Thyroid gland (tissue), 4 donors: ENCODE measurements at regions not wholly inside any gene's neighbourhood (a gene's known extent, or its start where the extent isn't known, plus 50 kb on each side); places are given as distances from the start of the nearest gene placed in this dataset.

ENCODE experiments used
- POLR2A ChIP-seq, 2 donors: fragments of 450-650 bp; IDR thresholded peaks; one replicate each; pipeline ENCODE4 v1.6.1; 2017; ENCODE audit warnings: antibody characterized with exemption in 2 of 2, mild to moderate bottlenecking in 2 of 2, moderate library complexity in 1 of 2
- TF ChIP-seq, protein P1 (sequence below), 6 experiments: fragments of 200-600 bp in 3 of 6; fragments of 450-650 bp in 3 of 6; sonication (generic) in 3 of 6; IDR thresholded peaks; one replicate each; pipeline ENCODE4 v1.5.1; 2016 to 2019; ENCODE audit warnings: antibody characterized with exemption in 6 of 6, mild to moderate bottlenecking in 2 of 6, inconsistent platforms in 1 of 6, moderate library complexity in 1 of 6

GRCh38 chr4:112751447-112751846, 114.5 kb downstream of the LARP7 start:
- TF ChIP-seq, protein P1, sequence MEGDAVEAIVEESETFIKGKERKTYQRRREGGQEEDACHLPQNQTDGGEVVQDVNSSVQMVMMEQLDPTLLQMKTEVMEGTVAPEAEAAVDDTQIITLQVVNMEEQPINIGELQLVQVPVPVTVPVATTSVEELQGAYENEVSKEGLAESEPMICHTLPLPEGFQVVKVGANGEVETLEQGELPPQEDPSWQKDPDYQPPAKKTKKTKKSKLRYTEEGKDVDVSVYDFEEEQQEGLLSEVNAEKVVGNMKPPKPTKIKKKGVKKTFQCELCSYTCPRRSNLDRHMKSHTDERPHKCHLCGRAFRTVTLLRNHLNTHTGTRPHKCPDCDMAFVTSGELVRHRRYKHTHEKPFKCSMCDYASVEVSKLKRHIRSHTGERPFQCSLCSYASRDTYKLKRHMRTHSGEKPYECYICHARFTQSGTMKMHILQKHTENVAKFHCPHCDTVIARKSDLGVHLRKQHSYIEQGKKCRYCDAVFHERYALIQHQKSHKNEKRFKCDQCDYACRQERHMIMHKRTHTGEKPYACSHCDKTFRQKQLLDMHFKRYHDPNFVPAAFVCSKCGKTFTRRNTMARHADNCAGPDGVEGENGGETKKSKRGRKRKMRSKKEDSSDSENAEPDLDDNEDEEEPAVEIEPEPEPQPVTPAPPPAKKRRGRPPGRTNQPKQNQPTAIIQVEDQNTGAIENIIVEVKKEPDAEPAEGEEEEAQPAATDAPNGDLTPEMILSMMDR (IDR thresholded peaks at IDR 0.05) = no peak
- TF ChIP-seq POLR2A (IDR thresholded peaks at IDR 0.05) = no peak
